Neural progenitor cell (in vitro differentiated cells): ENCODE measurements at regions not wholly inside any gene's neighbourhood (a gene's known extent, or its start where the extent isn't known, plus 50 kb on each side); places are given as distances from the start of the nearest gene placed in this dataset.
A peak's percentile ranks its signal among the peaks of the same experiment; 100 is the strongest.

Experiments
- DNase-seq: peaks from one replicate; pipeline ENCODE4 v3.0.0-alpha.2; 2016; ENCODE audit warnings: low spot score
- H2AFZ ChIP-seq: fragments of 200-600 bp; sonication (generic); replicated peaks from 2 replicates; pipeline ENCODE4 v1.6.1; 2016; ENCODE audit warnings: antibody characterized with exemption
- H3F3A ChIP-seq: fragments of 200-600 bp; sonication (generic); 2 replicates; pipeline ENCODE4 v1.6.1; 2016; ENCODE audit warnings: antibody characterized with exemption, low read depth
- H3K27ac ChIP-seq: fragments of 200-600 bp; sonication (generic); 2 replicates; pipeline ENCODE4 v1.5.1; 2016; ENCODE audit warnings: mild to moderate bottlenecking
- H3K27me3 ChIP-seq: fragments of 200-600 bp; sonication (generic); 2 replicates; pipeline ENCODE4 v1.6.1; 2016; ENCODE audit warnings: mild to moderate bottlenecking, moderate library complexity
- H3K36me3 ChIP-seq: fragments of 200-600 bp; sonication (generic); 2 replicates; pipeline ENCODE4 v1.5.1; 2016
- H3K4me1 ChIP-seq: fragments of 200-600 bp; sonication (generic); 2 replicates; pipeline ENCODE4 v1.6.1; 2016; ENCODE audit warnings: mixed run types
- H3K4me2 ChIP-seq: fragments of 200-600 bp; sonication (generic); 2 replicates; pipeline ENCODE4 v1.6.1; 2016
- H3K4me3 ChIP-seq: fragments of 200-600 bp; sonication (generic); 2 replicates; pipeline ENCODE4 v1.5.1; 2016
- H3K79me2 ChIP-seq: fragments of 200-600 bp; sonication (generic); 2 replicates; pipeline ENCODE4 v1.6.1; 2016; ENCODE audit warnings: low read depth
- H3K9ac ChIP-seq: fragments of 200-600 bp; sonication (generic); 2 replicates; pipeline ENCODE4 v1.6.1; 2016
- H3K9me3 ChIP-seq: fragments of 200-600 bp; sonication (generic); 2 replicates; pipeline ENCODE4 v1.5.1; 2016; ENCODE audit warnings: low read depth
- H4K20me1 ChIP-seq: fragments of 200-600 bp; sonication (generic); 2 replicates; pipeline ENCODE4 v1.6.1; 2016; ENCODE audit warnings: low read depth
- H3K27ac Mint-ChIP-seq: 3 replicates; pipeline ENCODE4 v1.8.0; 2021; ENCODE audit warnings: mixed read lengths
- H3K27me3 Mint-ChIP-seq: 2 replicates; pipeline ENCODE4 v1.8.0; 2022; ENCODE audit warnings: low read depth, mild to moderate bottlenecking, inconsistent platforms, moderate library complexity, mixed read lengths; ENCODE audit not compliant: insufficient read depth
- H3K36me3 Mint-ChIP-seq: 3 replicates; pipeline ENCODE4 v1.8.0; 2021; ENCODE audit warnings: mixed read lengths
- H3K4me1 Mint-ChIP-seq: 3 replicates; pipeline ENCODE4 v1.8.0; 2021; ENCODE audit warnings: mixed read lengths
- H3K4me3 Mint-ChIP-seq: 3 replicates; pipeline ENCODE4 v1.8.0; 2021; ENCODE audit warnings: mild to moderate bottlenecking, moderate library complexity, mixed read lengths
- H3K9me3 Mint-ChIP-seq: 3 replicates; pipeline ENCODE4 v1.8.0; 2020; ENCODE audit warnings: mixed read lengths
- EZH2 ChIP-seq: fragments of 200-600 bp; sonication (generic); IDR thresholded peaks from 2 replicates; pipeline ENCODE4 v1.6.1; 2017; ENCODE audit warnings: antibody characterized with exemption, mild to moderate bottlenecking, moderate library complexity
- EZH2phosphoT487 ChIP-seq: fragments of 200-600 bp; sonication (generic); IDR thresholded peaks from 2 replicates; pipeline ENCODE4 v1.6.1; 2017; ENCODE audit warnings: antibody characterized with exemption
- TF ChIP-seq, protein P1 (sequence below): fragments of 200-600 bp; sonication (generic); IDR thresholded peaks from 2 replicates; pipeline ENCODE4 v1.5.1; 2017; ENCODE audit warnings: antibody characterized with exemption, mild to moderate bottlenecking

DNA sequence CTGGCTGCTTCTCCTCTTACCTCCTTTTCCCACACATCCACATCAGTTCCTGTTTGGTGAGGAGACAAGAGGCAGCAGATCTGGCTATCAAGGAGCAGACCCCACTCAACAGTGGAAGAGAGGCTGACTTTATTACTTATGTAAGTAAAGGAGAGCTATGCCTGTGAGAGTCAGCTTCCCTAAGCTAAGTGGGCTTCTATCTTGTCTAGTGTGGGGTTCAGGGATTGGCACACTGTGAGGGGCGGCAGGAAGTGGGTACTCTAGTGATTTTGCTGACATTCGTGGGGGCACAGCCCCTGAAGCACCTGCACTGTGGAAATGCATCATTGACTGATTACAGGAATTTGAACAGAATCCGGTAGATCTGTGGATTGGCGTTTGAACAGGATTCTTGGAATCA is 163.5 kb upstream of the IRX1 start:
- Histone ChIP-seq H3F3A (no peaks in the 10 kb centered on the region), H3K27ac (no peak overlapping the region)

DNA sequence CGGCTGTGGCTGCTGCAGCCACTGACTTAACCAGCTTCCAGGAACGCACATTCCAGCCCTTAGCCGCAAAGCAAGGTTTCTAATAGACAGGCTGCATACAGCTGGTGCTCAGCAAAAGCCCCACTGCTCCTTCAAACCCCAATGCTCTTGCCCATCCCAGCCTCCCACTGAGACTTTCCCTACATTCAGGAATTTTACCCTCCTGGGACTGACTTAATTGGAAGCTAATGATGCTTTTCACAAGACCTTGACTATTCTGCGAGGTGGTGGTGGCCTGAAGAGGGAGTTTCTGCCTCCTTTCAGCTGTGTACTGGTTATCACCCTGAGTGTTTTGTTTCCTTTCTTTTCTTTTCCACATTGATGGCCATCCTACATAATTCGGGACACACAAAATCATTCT is 164.9 kb upstream of the IRX1 start:
- Histone ChIP-seq H3K4me1 (peaks cover 5% of the 10 kb centered on the region), H3K79me2 (no peaks in the 10 kb centered on the region), H3K36me3 (no peaks in the 10 kb centered on the region), H3K27me3 (no peaks in the 10 kb centered on the region), H3K4me2 (no peak overlapping the region), H3K9ac (no peak overlapping the region), H3K4me3 (no peak overlapping the region), H2AFZ (no peak overlapping the region), H3F3A (no peaks in the 10 kb centered on the region), H4K20me1 (no peaks in the 10 kb centered on the region), H3K9me3 (no peaks in the 10 kb centered on the region), H3K27ac (no peak overlapping the region)
- Mint-ChIP-seq H3K4me3 (no peak overlapping the region), H3K27me3 (peaks cover 6% of the 10 kb centered on the region), H3K27ac (no peak overlapping the region), H3K4me1 (peaks cover 14% of the 10 kb centered on the region), H3K9me3 (no peaks in the 10 kb centered on the region), H3K36me3 (no peaks in the 10 kb centered on the region)
- TF ChIP-seq EZH2phosphoT487: no peak
- TF ChIP-seq, protein P1, sequence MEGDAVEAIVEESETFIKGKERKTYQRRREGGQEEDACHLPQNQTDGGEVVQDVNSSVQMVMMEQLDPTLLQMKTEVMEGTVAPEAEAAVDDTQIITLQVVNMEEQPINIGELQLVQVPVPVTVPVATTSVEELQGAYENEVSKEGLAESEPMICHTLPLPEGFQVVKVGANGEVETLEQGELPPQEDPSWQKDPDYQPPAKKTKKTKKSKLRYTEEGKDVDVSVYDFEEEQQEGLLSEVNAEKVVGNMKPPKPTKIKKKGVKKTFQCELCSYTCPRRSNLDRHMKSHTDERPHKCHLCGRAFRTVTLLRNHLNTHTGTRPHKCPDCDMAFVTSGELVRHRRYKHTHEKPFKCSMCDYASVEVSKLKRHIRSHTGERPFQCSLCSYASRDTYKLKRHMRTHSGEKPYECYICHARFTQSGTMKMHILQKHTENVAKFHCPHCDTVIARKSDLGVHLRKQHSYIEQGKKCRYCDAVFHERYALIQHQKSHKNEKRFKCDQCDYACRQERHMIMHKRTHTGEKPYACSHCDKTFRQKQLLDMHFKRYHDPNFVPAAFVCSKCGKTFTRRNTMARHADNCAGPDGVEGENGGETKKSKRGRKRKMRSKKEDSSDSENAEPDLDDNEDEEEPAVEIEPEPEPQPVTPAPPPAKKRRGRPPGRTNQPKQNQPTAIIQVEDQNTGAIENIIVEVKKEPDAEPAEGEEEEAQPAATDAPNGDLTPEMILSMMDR: peak; percentile 7
- peak; percentile 28 for DNase-seq

More for the DNA sequence above, 163.5 kb upstream of the IRX1 start:
- Histone ChIP-seq H3K4me3 (no peak overlapping the region), H4K20me1 (no peaks in the 10 kb centered on the region), H3K79me2 (no peaks in the 10 kb centered on the region), H2AFZ (no peak overlapping the region), H3K9ac (no peak overlapping the region), H3K27me3 (no peaks in the 10 kb centered on the region), H3K4me1 (peaks cover 5% of the 10 kb centered on the region), H3K36me3 (no peaks in the 10 kb centered on the region), H3K4me2 (no peak overlapping the region), H3K9me3 (no peaks in the 10 kb centered on the region)
- peaks cover 6% of the 10 kb centered on the region for H3K27me3 Mint-ChIP-seq
- no peaks in the 10 kb centered on the region for H3K9me3 Mint-ChIP-seq
- DNase-seq: no peak
- TF ChIP-seq, protein P1: no peak
- TF ChIP-seq EZH2phosphoT487: no peak
- TF ChIP-seq EZH2: no peak
- no peak overlapping the region for H3K27ac Mint-ChIP-seq
- H3K4me3 Mint-ChIP-seq: no peak overlapping the region
- H3K36me3 Mint-ChIP-seq: no peaks in the 10 kb centered on the region
- peaks cover 14% of the 10 kb centered on the region for H3K4me1 Mint-ChIP-seq

DNA sequence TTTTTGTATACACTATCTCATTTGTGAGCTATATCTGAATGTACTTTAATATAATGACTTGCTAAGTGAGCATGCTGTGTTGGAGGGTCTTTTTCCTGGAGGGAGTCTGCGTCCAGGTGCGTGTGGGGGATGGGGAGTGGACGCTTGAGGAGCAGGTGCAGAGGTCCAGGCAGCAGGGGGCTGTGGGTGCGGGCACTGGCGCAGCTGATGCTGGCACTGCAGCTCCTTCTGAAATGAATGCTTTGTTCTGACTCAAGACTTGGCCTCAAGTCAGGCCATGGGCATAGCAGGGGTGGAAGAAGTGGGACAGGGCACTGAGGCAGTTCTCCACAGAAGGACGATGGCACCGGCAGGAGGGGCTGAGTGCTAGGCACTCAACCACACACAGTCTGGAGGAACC is 165.7 kb upstream of the IRX1 start:
- no peaks in the 10 kb centered on the region for H3K36me3 Mint-ChIP-seq
- Histone ChIP-seq H3K79me2 (no peaks in the 10 kb centered on the region), H3K4me1 (peaks cover 5% of the 10 kb centered on the region), H2AFZ (no peak overlapping the region), H3F3A (no peaks in the 10 kb centered on the region), H3K36me3 (no peaks in the 10 kb centered on the region), H4K20me1 (no peaks in the 10 kb centered on the region), H3K4me3 (no peak overlapping the region), H3K9ac (no peak overlapping the region), H3K27me3 (no peaks in the 10 kb centered on the region), H3K27ac (no peak overlapping the region), H3K4me2 (no peak overlapping the region), H3K9me3 (no peaks in the 10 kb centered on the region)
- DNase-seq: no peak
- no peak overlapping the region for H3K4me3 Mint-ChIP-seq
- peaks cover 14% of the 10 kb centered on the region for H3K4me1 Mint-ChIP-seq
- no peak overlapping the region for H3K27ac Mint-ChIP-seq
- H3K9me3 Mint-ChIP-seq: no peaks in the 10 kb centered on the region
- H3K27me3 Mint-ChIP-seq: peaks cover 4% of the 10 kb centered on the region
- TF ChIP-seq EZH2 (no peak), EZH2phosphoT487 (no peak)

DNA sequence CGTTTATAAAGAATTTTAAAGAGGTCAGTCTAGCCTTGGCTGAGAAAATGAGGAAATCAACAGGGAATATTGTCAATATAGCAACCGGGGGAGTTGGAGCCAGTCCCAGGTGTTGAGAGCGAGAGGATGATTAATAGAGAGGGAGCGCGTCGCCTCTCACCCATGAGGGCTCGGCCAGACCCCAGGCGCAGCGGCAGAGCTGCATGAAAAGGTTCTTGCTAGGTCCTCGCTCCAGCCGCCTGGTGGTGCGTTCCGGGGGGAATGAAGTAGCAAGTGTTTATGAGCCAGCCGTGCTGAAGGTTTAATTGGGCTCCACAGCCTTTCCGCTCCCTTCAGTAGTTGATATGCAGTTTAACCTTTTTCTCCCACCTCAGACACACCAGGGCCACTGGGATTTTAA is 167.3 kb upstream of the IRX1 start:
- Mint-ChIP-seq H3K4me3 (no peak overlapping the region), H3K9me3 (no peaks in the 10 kb centered on the region), H3K4me1 (peaks cover 14% of the 10 kb centered on the region), H3K27ac (no peak overlapping the region), H3K36me3 (no peaks in the 10 kb centered on the region), H3K27me3 (peaks cover 2% of the 10 kb centered on the region)
- Histone ChIP-seq H2AFZ (no peak overlapping the region), H3F3A (no peaks in the 10 kb centered on the region), H3K27me3 (no peaks in the 10 kb centered on the region), H3K4me2 (no peak overlapping the region), H3K79me2 (no peaks in the 10 kb centered on the region), H3K27ac (no peak overlapping the region), H4K20me1 (no peaks in the 10 kb centered on the region), H3K9me3 (no peaks in the 10 kb centered on the region), H3K9ac (no peak overlapping the region), H3K4me3 (no peak overlapping the region), H3K4me1 (peaks cover 5% of the 10 kb centered on the region), H3K36me3 (no peaks in the 10 kb centered on the region)
- no peak for TF ChIP-seq EZH2
- TF ChIP-seq, protein P1: peak; percentile 8
- DNase-seq: peak; percentile 29
